ENCODE measurements at regions not wholly inside any gene's neighbourhood (a gene's known extent, or its start where the extent isn't known, plus 50 kb on each side); places are given as distances from the start of the nearest gene placed in this dataset.

GRCh38 chr2:6794448-6794847, 71.3 kb downstream of the CMPK2 start:
- no peak for DNase-seq

All from GOT3 (cell line).